ENCODE measurements at regions not wholly inside any gene's neighbourhood (a gene's known extent, or its start where the extent isn't known, plus 50 kb on each side); places are given as distances from the start of the nearest gene placed in this dataset.

DNA sequence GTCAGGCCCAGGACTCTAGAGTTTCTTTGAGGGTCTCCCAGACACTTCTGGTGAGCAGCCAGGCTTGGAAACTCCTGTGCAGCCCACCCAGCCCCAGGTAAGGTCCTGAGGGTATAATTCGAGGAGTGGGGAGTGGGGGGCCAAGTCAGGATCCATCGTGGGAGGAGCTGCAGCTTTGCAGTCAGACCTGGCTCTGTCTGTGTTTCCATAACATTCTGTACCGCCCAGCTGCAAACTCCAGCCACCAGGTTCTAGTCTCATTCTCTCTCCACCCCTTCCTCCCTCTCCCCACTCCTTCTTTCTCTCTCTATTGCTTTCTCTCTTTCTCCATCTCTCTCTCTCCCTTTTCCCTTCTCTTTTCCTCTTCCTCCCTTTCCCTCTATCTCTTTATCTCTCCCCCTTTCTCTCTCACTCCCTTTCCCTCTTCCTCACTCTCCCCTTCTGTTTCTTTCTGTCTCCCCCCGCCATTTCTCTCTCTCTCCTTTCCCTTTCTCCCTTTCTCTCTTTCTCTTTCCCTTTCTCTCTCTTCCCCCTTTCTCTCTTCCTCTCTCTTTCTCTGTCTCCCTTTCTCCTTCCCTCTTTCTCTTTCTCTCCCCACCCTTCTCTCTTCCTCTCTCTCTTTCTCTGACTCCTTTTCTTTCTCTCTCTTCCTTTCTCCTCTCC lies 127.2 kb downstream of the MN1 start:
- no peak overlapping the region for H3K4me3 ChIP-seq
- no peaks in the 10 kb centered on the region for H3K27me3 ChIP-seq
- H3K4me1 ChIP-seq (ENCODE audit: low read depth) = peaks cover 32% of the 10 kb centered on the region
- H3K27ac ChIP-seq = no peak overlapping the region
- no peak for DNase-seq (ENCODE audit: low read depth in 1 of 2, low spot score in 1 of 2)
- no peaks in the 10 kb centered on the region for H3K9me3 ChIP-seq (ENCODE audit: low read depth)
- no peaks in the 10 kb centered on the region for H3K36me3 ChIP-seq
- TF ChIP-seq, protein P1, sequence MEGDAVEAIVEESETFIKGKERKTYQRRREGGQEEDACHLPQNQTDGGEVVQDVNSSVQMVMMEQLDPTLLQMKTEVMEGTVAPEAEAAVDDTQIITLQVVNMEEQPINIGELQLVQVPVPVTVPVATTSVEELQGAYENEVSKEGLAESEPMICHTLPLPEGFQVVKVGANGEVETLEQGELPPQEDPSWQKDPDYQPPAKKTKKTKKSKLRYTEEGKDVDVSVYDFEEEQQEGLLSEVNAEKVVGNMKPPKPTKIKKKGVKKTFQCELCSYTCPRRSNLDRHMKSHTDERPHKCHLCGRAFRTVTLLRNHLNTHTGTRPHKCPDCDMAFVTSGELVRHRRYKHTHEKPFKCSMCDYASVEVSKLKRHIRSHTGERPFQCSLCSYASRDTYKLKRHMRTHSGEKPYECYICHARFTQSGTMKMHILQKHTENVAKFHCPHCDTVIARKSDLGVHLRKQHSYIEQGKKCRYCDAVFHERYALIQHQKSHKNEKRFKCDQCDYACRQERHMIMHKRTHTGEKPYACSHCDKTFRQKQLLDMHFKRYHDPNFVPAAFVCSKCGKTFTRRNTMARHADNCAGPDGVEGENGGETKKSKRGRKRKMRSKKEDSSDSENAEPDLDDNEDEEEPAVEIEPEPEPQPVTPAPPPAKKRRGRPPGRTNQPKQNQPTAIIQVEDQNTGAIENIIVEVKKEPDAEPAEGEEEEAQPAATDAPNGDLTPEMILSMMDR (IDR thresholded peaks at IDR 0.05; ENCODE audit: low read depth, low read length) = no peak

DNA sequence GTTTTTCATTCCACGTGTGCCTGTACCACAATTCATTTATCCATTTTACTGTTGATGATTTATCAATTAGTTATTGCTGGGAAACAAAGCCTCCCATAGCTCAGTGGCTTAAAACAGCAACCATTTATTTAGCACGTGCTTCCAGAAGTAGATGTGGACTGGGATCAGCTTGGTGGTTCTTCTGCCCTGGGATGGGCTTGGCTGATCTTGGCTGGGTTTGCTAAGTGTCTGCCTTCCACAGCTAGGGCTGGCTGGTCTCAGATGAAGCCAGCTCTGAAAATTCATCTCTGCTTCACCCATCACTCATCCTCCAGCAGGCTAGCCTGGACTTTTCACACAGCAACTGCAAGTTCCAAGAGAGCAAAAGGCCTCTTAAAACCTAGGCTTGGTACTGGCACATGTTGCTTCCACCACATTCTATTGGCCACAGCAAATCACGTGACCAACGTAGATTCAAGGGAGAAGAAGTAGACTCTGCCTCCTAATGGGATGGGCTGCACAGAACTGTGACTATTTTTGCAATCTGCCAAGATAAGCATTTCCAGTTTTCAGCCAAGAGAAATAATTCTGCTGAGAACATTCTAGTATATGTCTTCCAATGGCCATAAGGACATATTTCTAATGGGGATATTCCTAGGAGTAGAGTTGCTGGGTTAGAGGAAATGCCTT lies 124.9 kb downstream of the MN1 start:
- Histone ChIP-seq H3K36me3 (no peaks in the 10 kb centered on the region), H3K27ac (no peak overlapping the region), H3K9me3 (ENCODE audit: low read depth) (no peaks in the 10 kb centered on the region), H3K27me3 (no peaks in the 10 kb centered on the region), H3K4me3 (no peak overlapping the region), H3K4me1 (ENCODE audit: low read depth) (peaks cover 16% of the 10 kb centered on the region)
- peak in 1 of 2 donors; percentile 82 for DNase-seq (ENCODE audit: low read depth in 1 of 2, low spot score in 1 of 2)
- TF ChIP-seq, protein P1 (IDR thresholded peaks at IDR 0.05; ENCODE audit: low read depth, low read length) = no peak

DNA sequence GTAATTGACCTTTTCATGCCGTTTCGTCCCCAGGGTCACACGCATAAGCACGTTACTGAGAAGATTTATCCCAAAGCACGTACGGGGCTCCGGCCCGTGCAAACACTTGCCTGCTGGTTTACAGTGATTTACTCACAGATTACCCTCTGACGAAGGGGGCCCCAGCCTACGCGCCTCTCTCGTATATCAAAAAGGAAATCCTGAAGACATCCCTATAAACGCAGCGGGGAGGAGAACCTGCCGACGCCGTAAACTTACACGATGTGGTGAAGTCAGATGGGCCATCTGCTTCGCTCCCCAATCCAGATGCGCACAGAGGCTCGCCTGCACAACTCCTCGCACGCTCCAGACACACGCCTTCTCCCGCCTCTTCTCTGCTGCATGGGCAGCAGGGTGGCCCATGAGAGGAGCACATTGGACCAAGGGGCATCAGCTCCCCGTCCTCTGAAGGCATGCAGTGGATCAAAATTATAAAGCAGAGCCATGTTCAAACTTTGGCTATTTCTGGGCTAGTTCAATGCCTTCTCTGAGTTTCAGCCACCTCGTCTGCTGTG lies 123.6 kb downstream of the MN1 start:
- Histone ChIP-seq H3K27ac (no peak overlapping the region), H3K27me3 (no peaks in the 10 kb centered on the region), H3K4me3 (no peak overlapping the region), H3K9me3 (ENCODE audit: low read depth) (no peaks in the 10 kb centered on the region), H3K36me3 (no peaks in the 10 kb centered on the region), H3K4me1 (ENCODE audit: low read depth) (peaks cover 16% of the 10 kb centered on the region)
- TF ChIP-seq, protein P1 (IDR thresholded peaks at IDR 0.05; ENCODE audit: low read depth, low read length) = no peak
- no peak for DNase-seq (ENCODE audit: low read depth in 1 of 2, low spot score in 1 of 2)

DNA sequence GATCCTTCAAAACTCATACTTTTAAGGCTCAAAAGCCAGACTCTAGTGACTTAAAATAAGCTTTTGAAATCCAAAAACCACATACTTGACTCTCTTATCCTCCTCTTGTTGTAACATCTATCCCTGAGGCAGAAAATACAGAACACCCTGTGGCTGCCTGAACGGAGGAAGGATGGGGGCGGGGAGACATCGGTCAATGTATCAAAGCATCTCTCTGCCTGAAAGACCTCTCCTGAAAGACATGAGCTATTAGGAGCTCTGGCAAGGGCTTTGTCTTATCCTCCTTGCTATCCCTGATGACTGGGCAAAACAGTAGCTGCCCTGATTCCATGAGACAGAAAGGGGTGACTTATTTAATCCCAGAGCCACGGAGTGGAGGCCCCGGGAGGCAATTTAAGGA lies 122.4 kb downstream of the MN1 start:
- no peak for DNase-seq (ENCODE audit: low read depth in 1 of 2, low spot score in 1 of 2)
- Histone ChIP-seq H3K9me3 (ENCODE audit: low read depth) (no peaks in the 10 kb centered on the region), H3K4me1 (ENCODE audit: low read depth) (peaks cover 9% of the 10 kb centered on the region), H3K27ac (no peak overlapping the region), H3K4me3 (no peak overlapping the region), H3K27me3 (no peaks in the 10 kb centered on the region), H3K36me3 (no peaks in the 10 kb centered on the region)
- TF ChIP-seq, protein P1 (IDR thresholded peaks at IDR 0.05; ENCODE audit: low read depth, low read length) = no peak

DNA sequence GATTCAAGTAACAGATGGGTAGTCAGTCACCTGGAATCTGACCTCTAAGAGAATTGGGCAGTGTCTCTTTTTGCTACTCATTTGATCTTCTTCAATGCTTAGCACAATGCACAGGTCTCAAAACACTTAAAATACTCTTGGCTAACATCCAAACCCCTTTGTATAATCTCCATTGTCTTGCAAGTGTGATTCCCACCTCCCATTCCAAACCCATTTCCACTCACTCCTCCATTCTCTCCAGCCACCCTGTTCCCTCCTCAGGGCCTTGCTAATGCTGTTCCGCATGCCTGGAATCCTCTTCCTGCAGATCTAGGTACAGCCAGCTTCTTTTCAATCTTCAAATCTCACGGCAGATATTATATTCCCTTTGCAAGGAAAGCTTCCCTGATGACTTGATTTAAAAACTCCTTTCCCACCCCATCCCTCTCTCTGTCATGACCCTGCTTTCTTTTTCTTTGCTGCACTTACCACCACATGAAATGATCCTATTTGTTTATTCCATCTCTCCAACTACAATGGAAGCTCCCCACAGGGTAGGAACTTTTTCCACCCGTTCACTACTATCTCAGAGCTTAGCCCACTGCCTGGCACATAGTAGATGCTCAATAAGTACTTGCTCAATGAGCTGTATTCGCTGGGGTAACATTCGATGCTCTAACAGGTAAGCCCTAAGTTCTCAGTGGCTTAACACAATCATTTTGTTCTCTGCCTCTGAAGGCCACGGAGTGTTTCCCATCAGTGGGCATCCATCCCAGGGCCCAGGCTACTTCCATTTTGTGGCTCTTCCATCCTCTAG lies 121.7 kb downstream of the MN1 start:
- Histone ChIP-seq H3K4me1 (ENCODE audit: low read depth) (peaks cover 8% of the 10 kb centered on the region), H3K9me3 (ENCODE audit: low read depth) (no peaks in the 10 kb centered on the region), H3K27me3 (no peaks in the 10 kb centered on the region), H3K4me3 (no peak overlapping the region), H3K36me3 (no peaks in the 10 kb centered on the region), H3K27ac (no peak overlapping the region)
- TF ChIP-seq, protein P1 (IDR thresholded peaks at IDR 0.05; ENCODE audit: low read depth, low read length) = no peak
- DNase-seq (ENCODE audit: low read depth in 1 of 2, low spot score in 1 of 2) = no peak

Measured in cardiac muscle cell (in vitro differentiated cells and primary cell).